Right lobe of liver (tissue), 6 donors: ENCODE measurements at regions not wholly inside any gene's neighbourhood (a gene's known extent, or its start where the extent isn't known, plus 50 kb on each side); places are given as distances from the start of the nearest gene placed in this dataset.

Source experiments
- ATAC-seq, 4 donors: fragments of 200-7000 bp; cut with Tn5 transposase; one replicate each; pipeline ENCODE4 v1.9.1; 2020; ENCODE audit warnings: mild to moderate bottlenecking in 4 of 4, moderate library complexity in 4 of 4
- DNase-seq, 3 donors: peaks; one replicate each; pipeline ENCODE4 v3.0.0-alpha.2; 2020
- H3K27ac ChIP-seq, 3 donors: fragments of 200-600 bp; one replicate each; pipeline ENCODE4 v1.8.0; 2022
- H3K27me3 ChIP-seq, 2 donors: fragments of 200-600 bp; one replicate each; pipeline ENCODE4 v1.8.0; 2022
- H3K36me3 ChIP-seq, 4 donors: fragments of 200-600 bp; sonication (generic) in 1 of 4; one replicate each; pipeline versions ENCODE4 v1.5.1 to v1.8.0; 2017 to 2022; ENCODE audit warnings: control low read depth in 1 of 4
- H3K4me1 ChIP-seq, 4 donors: fragments of 200-600 bp; sonication (generic) in 1 of 4; one replicate each; pipeline versions ENCODE4 v1.5.1 to v1.8.0; 2017 to 2022; ENCODE audit warnings: control low read depth in 1 of 4
- H3K4me3 ChIP-seq, 3 donors: fragments of 200-600 bp; one replicate each; pipeline ENCODE4 v1.8.0; 2022
- H3K9me3 ChIP-seq, 4 donors: fragments of 200-600 bp; sonication (generic) in 1 of 4; one replicate each; pipeline versions ENCODE4 v1.5.1 to v1.8.0; 2017 to 2022; ENCODE audit warnings: control low read depth in 1 of 4
- POLR2A ChIP-seq: fragments of 450-650 bp; IDR thresholded peaks from one replicate; pipeline ENCODE4 v1.6.1; 2017; ENCODE audit warnings: antibody characterized with exemption, mild to moderate bottlenecking
- WGBS: methylation state at CpG from one replicate; pipeline ENCODE4 v1.1.6; 2018; ENCODE audit warnings: low coverage, low lambda C conversion rate; ENCODE audit not compliant: insufficient coverage; ENCODE audit errors: missing lambda C conversion rate; 5-methylcytosine and 5-hydroxymethylcytosine counted together
- intact Hi-C, 2 donors: fragments of 100-400 bp; cut with DNase I; formaldehyde crosslinking; loops; one replicate each; pipeline versions ENCODE4 v1.11.2 to v1.14.1; 2022
- TF ChIP-seq, protein P1 (sequence below), 4 donors: fragments of 200-600 bp in 3 of 4; fragments of 450-650 bp in 1 of 4; IDR thresholded peaks; one replicate each; pipeline versions ENCODE4 v1.5.1 to v1.8.0; 2016 to 2022; ENCODE audit warnings: antibody characterized with exemption in 4 of 4, mild to moderate bottlenecking in 2 of 4
- donor health status: DM: no; HTN: yes; CAD: no.
- donor health status: DM: no; HTN: no; CAD: no.
- donor health status: DM: no; HTN: no; CAD: no.
- donor health status: DM: no; HTN: yes; CAD: no.
- donor health status: DM: no; HTN: yes; CAD: no.

GRCh38 chr20:40773376-40773775, 84.3 kb upstream of the MAFB start:
- H3K4me1 ChIP-seq: no peaks in the 10 kb centered on the region
- no peak for ATAC-seq
- intact Hi-C loops: no loop called here
- no peaks in the 10 kb centered on the region for H3K27me3 ChIP-seq
- no peak overlapping the region for H3K4me3 ChIP-seq
- TF ChIP-seq, protein P1, sequence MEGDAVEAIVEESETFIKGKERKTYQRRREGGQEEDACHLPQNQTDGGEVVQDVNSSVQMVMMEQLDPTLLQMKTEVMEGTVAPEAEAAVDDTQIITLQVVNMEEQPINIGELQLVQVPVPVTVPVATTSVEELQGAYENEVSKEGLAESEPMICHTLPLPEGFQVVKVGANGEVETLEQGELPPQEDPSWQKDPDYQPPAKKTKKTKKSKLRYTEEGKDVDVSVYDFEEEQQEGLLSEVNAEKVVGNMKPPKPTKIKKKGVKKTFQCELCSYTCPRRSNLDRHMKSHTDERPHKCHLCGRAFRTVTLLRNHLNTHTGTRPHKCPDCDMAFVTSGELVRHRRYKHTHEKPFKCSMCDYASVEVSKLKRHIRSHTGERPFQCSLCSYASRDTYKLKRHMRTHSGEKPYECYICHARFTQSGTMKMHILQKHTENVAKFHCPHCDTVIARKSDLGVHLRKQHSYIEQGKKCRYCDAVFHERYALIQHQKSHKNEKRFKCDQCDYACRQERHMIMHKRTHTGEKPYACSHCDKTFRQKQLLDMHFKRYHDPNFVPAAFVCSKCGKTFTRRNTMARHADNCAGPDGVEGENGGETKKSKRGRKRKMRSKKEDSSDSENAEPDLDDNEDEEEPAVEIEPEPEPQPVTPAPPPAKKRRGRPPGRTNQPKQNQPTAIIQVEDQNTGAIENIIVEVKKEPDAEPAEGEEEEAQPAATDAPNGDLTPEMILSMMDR (IDR thresholded peaks at IDR 0.05): no peak
- TF ChIP-seq POLR2A: no peak
- WGBS: 100% methylated on average over 1 of the region's 3 CpGs
- no peaks in the 10 kb centered on the region for H3K9me3 ChIP-seq
- H3K27ac ChIP-seq: no peak overlapping the region
- no peak for DNase-seq
- H3K36me3 ChIP-seq: no peaks in the 10 kb centered on the region

- Histone ChIP-seq H3K27me3 (no peaks in the 10 kb centered on the region), H3K27ac (no peak overlapping the region), H3K36me3 (no peaks in the 10 kb centered on the region), H3K4me3 (no peak overlapping the region), H3K4me1 (no peaks in the 10 kb centered on the region), H3K9me3 (no peaks in the 10 kb centered on the region)
- ATAC-seq (no peak), DNase-seq (no peak)
- no peak for TF ChIP-seq POLR2A
- TF ChIP-seq, protein P1 (IDR thresholded peaks at IDR 0.05): no peak
- intact Hi-C loops: no loop called here
- 22% methylated on average over 3 of the region's 4 CpGs for WGBS
These were observed 85.2 kb upstream of the MAFB start for GRCh38 chr20:40774252-40774651.

DNA sequence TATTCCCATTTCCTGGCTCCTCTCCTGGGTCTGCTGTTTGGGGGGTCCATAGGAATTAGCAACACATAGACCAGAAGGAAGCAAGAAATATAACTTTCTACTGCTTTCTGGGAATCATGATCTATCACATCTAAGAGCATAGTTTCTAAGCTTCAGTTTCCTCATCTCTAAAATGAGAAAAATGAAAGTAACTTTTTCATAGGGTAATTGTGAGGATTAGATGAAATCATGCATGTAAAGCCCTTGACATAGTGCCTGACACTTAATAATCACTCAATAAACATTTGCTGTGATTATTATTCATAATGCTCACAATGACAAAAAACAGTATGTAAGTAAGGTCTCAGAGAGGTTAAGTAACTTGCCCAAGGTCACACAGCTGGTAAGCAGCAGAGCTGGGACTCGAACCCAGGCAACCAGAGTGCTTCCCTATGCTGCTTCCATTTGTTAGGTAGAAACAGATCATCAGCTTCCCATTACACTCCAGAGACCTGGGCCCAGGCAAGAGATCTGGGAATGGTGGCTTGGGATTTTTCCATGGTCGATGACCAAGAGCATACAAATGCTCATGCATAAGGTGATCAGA, 86.6 kb upstream of the MAFB start:
- DNase-seq (no peak), ATAC-seq (no peak)
- intact Hi-C loops: no loop called here
- Histone ChIP-seq H3K9me3 (no peaks in the 10 kb centered on the region), H3K36me3 (no peaks in the 10 kb centered on the region), H3K4me3 (no peak overlapping the region), H3K27ac (no peak overlapping the region), H3K4me1 (no peaks in the 10 kb centered on the region), H3K27me3 (no peaks in the 10 kb centered on the region)
- 50% methylated on average over 2 of the region's 2 CpGs for WGBS
- TF ChIP-seq, protein P1 (IDR thresholded peaks at IDR 0.05): no peak
- no peak for TF ChIP-seq POLR2A

DNA sequence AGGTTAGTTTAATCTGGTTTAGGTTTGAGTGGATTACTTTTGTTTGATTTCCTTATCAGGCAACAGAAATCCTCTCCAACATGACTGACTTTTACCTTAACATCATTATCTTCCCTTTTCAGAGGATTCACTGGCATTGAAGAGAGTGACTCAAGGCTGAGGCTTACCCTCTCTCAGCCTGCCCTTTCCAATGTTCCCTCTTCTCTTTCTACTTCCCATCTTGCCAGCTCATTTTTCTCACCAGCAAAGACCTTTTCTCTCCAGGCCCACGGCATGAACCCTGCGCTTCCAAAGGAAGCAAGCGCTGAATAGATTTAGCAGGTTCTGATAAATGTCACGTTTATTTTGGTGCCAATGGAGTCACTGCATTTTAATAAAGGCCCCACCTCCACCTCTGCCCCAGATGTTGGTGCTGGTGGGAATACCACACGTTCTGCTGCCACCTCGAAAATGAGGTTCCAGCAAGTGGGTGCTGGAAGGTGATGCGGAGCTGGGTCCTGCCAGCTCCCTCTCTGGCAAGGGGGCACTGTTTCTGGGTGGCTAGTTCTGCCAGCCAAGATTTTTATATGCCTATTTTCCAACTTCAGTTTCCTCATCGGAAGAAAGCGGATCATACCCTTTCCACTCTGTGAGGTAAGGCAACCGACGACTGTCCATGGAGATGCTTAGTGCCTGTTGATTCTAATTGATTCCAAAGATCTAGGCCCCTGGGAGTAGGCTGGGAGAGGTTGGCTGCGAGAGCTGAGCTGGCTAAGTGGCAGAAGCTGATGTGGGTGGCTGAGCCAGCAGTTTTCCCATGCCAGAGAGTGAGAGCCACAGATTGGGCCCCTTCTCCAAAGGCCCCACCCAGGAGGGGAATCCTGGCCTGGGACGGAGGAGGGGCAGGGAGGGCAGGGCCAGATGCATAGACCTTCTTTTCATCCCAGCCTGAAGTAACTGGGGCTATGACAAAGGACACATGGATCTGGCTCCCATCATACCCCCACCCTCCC, 87.7 kb upstream of the MAFB start:
- DNase-seq (no peak), ATAC-seq (no peak)
- WGBS: 34% methylated on average over 5 of the region's 13 CpGs
- no peaks in the 10 kb centered on the region for H3K9me3 ChIP-seq
- H3K36me3 ChIP-seq: no peaks in the 10 kb centered on the region
- no peaks in the 10 kb centered on the region for H3K27me3 ChIP-seq
- H3K4me1 ChIP-seq: no peaks in the 10 kb centered on the region
- no peak overlapping the region for H3K4me3 ChIP-seq
- TF ChIP-seq, protein P1 (IDR thresholded peaks at IDR 0.05): no peak
- no peak for TF ChIP-seq POLR2A
- no peak overlapping the region for H3K27ac ChIP-seq
- intact Hi-C loops: no loop called here
